ENCODE measurements at regions not wholly inside any gene's neighbourhood (a gene's known extent, or its start where the extent isn't known, plus 50 kb on each side); places are given as distances from the start of the nearest gene placed in this dataset.

- Histone ChIP-seq H3K79me2 (ENCODE audit: control insufficient read depth in 1 of 2, insufficient read depth in 2 of 2, low read length in 2 of 2) (no peaks in the 10 kb centered on the region), H2BK20ac (ENCODE audit: low read length) (no peak overlapping the region), H3K27ac (ENCODE audit: low read depth, low read length) (no peak overlapping the region), H4K8ac (ENCODE audit: extremely low read depth, insufficient read depth, low read length) (peak overlapping the region; percentile 11), H3K36me3 (ENCODE audit: control insufficient read depth in 2 of 4, insufficient read depth in 4 of 4, low read length in 3 of 4) (no peaks in the 10 kb centered on the region), H2AFZ (ENCODE audit: low read length) (0 out of 2 replicates have a peak overlapping the region, but pooled peaks have one; percentile 26), H2BK12ac (ENCODE audit: low read depth, low read length) (no peak overlapping the region), H3K79me1 (ENCODE audit: low read depth, low read length) (no peaks in the 10 kb centered on the region), H3K9me3 (ENCODE audit: insufficient read depth in 2 of 2, low read depth in 1 of 2, low read length in 1 of 2) (no peaks in the 10 kb centered on the region), H2BK5ac (ENCODE audit: low read depth, low read length) (no peak overlapping the region), H2AK5ac (ENCODE audit: low read depth, low read length) (no peak overlapping the region), H3K14ac (ENCODE audit: insufficient read length) (no peak overlapping the region), H4K5ac (ENCODE audit: insufficient read length, low read depth, low read length) (no peak overlapping the region), H3K23me2 (ENCODE audit: low read depth, low read length) (no peaks in the 10 kb centered on the region), H4K20me1 (replicated peaks in 1 of 2; ENCODE audit: control insufficient read depth in 1 of 2, insufficient read depth in 2 of 2, low read length in 2 of 2) (no peaks in the 10 kb centered on the region), H3K23ac (ENCODE audit: insufficient read length) (no peak overlapping the region), H3K4me3 (ENCODE audit: extremely low read depth in 1 of 4, insufficient read depth in 2 of 4, low read depth in 3 of 4, low read length in 4 of 4) (no peak overlapping the region), H3K9ac (replicated peaks in 1 of 4; ENCODE audit: extremely low read depth in 1 of 4, low read depth in 3 of 4, low read length in 3 of 4) (no peak overlapping the region), H3K56ac (replicated peaks; ENCODE audit: insufficient read length, low read depth, low read length) (no peak overlapping the region), H4K91ac (replicated peaks; ENCODE audit: insufficient read length, low read length) (no peak overlapping the region), H3K4me1 (replicated peaks in 1 of 4; ENCODE audit: control insufficient read depth in 3 of 4, insufficient read depth in 4 of 4, low read length in 3 of 4) (peaks cover 0 to 2% (median 0%) of the 10 kb centered on the region in 4 experiments; a peak in 1 of 7 replicates), H3K27me3 (replicated peaks in 1 of 4; ENCODE audit: control insufficient read depth in 3 of 4, extremely low read depth in 1 of 4, insufficient read depth in 3 of 4, low read length in 3 of 4) (no peaks in the 10 kb centered on the region), H3K18ac (ENCODE audit: extremely low read depth, low read length) (no peak overlapping the region), H3K4ac (replicated peaks; ENCODE audit: insufficient read length, low read depth, low read length) (no peak overlapping the region), H2BK15ac (ENCODE audit: low read length) (no peak overlapping the region), H2BK120ac (replicated peaks; ENCODE audit: low read depth, low read length) (no peak overlapping the region), H3K4me2 (ENCODE audit: insufficient read depth in 1 of 2, low read depth in 2 of 2, low read length in 2 of 2) (no peak overlapping the region)
- ChIA-PET POLR2A (ENCODE audit: partially characterized antibody) (no interaction called here), CTCF (ENCODE audit: partially characterized antibody) (interaction anchor here (1.0 kb wide), 1 partner anchor 218 kb away, joined by 3 read pairs; no protein-coding TSS in a partner anchor)
- no peak for TF ChIP-seq MAX (IDR thresholded peaks at IDR 0.05)
- TF ChIP-seq POU5F1 (IDR thresholded peaks at IDR 0.05; ENCODE audit: low read depth, low read length): no peak
- TF ChIP-seq SIX5 (IDR thresholded peaks at IDR 0.05; ENCODE audit: low read depth, low read length): no peak
- TF ChIP-seq ASH2L (IDR thresholded peaks at IDR 0.05; ENCODE audit: low read length): no peak
- no peak for TF ChIP-seq RAD21 (IDR thresholded peaks at IDR 0.05 in 1 of 2, conservative IDR thresholded peaks at IDR 0.05 in 1 of 2; ENCODE audit: low read depth in 2 of 2, low read length in 2 of 2)
- 95% methylated on average over 11 of the region's 11 CpGs; no CpG with 5 or more reads in 1 of the 2 experiments for WGBS, 2 experiments (ENCODE audit: extremely low coverage in 1 of 2, insufficient coverage in 1 of 2, insufficient read length in 1 of 2, insufficient replicate concordance in 2 of 2, low coverage in 1 of 2, low lambda C conversion rate in 2 of 2, missing lambda C conversion rate in 1 of 2)
- DNase-seq (ENCODE audit: low read depth in 1 of 2, low spot score in 2 of 2): no peak
- no peak for FAIRE-seq
Measured at GRCh38 chr1:58929671-58930325, 146.0 kb upstream of the JUN start.

Data from H1 (cell line).